ENCODE measurements at regions not wholly inside any gene's neighbourhood (a gene's known extent, or its start where the extent isn't known, plus 50 kb on each side); places are given as distances from the start of the nearest gene placed in this dataset.
"Not testable (repeated sequence)": the region's sequence is repeated elsewhere in the genome, so short reads cannot be mapped to it uniquely, and the experiment has no call there.

- no peaks in the 10 kb centered on the region for H3K36me3 Mint-ChIP-seq (ENCODE audit: low read depth)
- no peak overlapping the region for H3K4me3 Mint-ChIP-seq
These were observed 671.4 kb downstream of the RFPL4B start for GRCh38 chr6:113018351-113019151.

GRCh38 chr6:113019176-113019575 lies 672.0 kb downstream of the RFPL4B start:
- no peak for DNase-seq
- POLR2A ChIA-PET, result no interaction called here
- intact Hi-C loops (cut with micrococcal nuclease), result no loop called here
- ATAC-seq (ENCODE audit: low read depth), result no peak
- Mint-ChIP-seq H3K4me1 (no peaks in the 10 kb centered on the region), H3K36me3 (ENCODE audit: low read depth) (no peaks in the 10 kb centered on the region), H3K27ac (no peak overlapping the region), H3K4me3 (no peak overlapping the region), H3K27me3 (no peaks in the 10 kb centered on the region), H3K9me3 (no peaks in the 10 kb centered on the region)
- CTCF ChIA-PET, result no interaction called here
- TF ChIP-seq CTCF (IDR thresholded peaks at IDR 0.05), result no peak

More at GRCh38 chr6:113018351-113019151, 671.4 kb downstream of the RFPL4B start:
- DNase-seq (no peak), ATAC-seq (ENCODE audit: low read depth) (no peak)
- Mint-ChIP-seq H3K4me1 (no peaks in the 10 kb centered on the region), H3K27me3 (no peaks in the 10 kb centered on the region), H3K27ac (no peak overlapping the region), H3K9me3 (no peaks in the 10 kb centered on the region)
- TF ChIP-seq CTCF (IDR thresholded peaks at IDR 0.05), result no peak
- ChIA-PET CTCF (no interaction called here), POLR2A (no interaction called here)
- intact Hi-C loops (cut with micrococcal nuclease), result no loop called here

- H3K9me3 Mint-ChIP-seq, result no peaks in the 10 kb centered on the region
- intact Hi-C loops (cut with micrococcal nuclease), result no loop called here
- H3K27ac Mint-ChIP-seq, result no peak overlapping the region
- no peak overlapping the region for H3K4me3 Mint-ChIP-seq
- no peaks in the 10 kb centered on the region for H3K36me3 Mint-ChIP-seq (ENCODE audit: low read depth)
- ChIA-PET CTCF (interaction anchor here (0.6 kb wide), 1 partner anchor 852 kb away, joined by 3 read pairs; no protein-coding TSS in a partner anchor), POLR2A (no interaction called here)
- no peaks in the 10 kb centered on the region for H3K27me3 Mint-ChIP-seq
- DNase-seq (no peak), ATAC-seq (ENCODE audit: low read depth) (no peak)
- no peaks in the 10 kb centered on the region for H3K4me1 Mint-ChIP-seq
- TF ChIP-seq CTCF (IDR thresholded peaks at IDR 0.05), result no peak
These were observed 680.6 kb downstream of the RFPL4B start for GRCh38 chr6:113027780-113028179.

GRCh38 chr6:113029161-113029560 lies 682.0 kb downstream of the RFPL4B start:
- H3K27ac Mint-ChIP-seq; H3K4me1 Mint-ChIP-seq; intact Hi-C loops (cut with micrococcal nuclease); POLR2A ChIA-PET; DNase-seq; CTCF ChIA-PET; ATAC-seq (ENCODE audit: low read depth); H3K4me3 Mint-ChIP-seq; H3K27me3 Mint-ChIP-seq; H3K9me3 Mint-ChIP-seq; H3K36me3 Mint-ChIP-seq (ENCODE audit: low read depth): not testable (repeated sequence)

GRCh38 chr6:113031591-113032238 lies 684.6 kb downstream of the RFPL4B start:
- DNase-seq (no peak), ATAC-seq (ENCODE audit: low read depth) (no peak)
- H3K9me3 Mint-ChIP-seq, result no peaks in the 10 kb centered on the region
- CTCF ChIA-PET, result no interaction called here
- H3K4me1 Mint-ChIP-seq, result no peaks in the 10 kb centered on the region
- TF ChIP-seq CTCF (IDR thresholded peaks at IDR 0.05), result no peak
- intact Hi-C loops (cut with micrococcal nuclease), result no loop called here
- POLR2A ChIA-PET, result no interaction called here
- H3K36me3 Mint-ChIP-seq (ENCODE audit: low read depth), result no peaks in the 10 kb centered on the region
- H3K4me3 Mint-ChIP-seq, result no peak overlapping the region
- no peaks in the 10 kb centered on the region for H3K27me3 Mint-ChIP-seq
- H3K27ac Mint-ChIP-seq, result no peak overlapping the region
